SK-N-MC (cell line): ENCODE measurements at regions not wholly inside any gene's neighbourhood (a gene's known extent, or its start where the extent isn't known, plus 50 kb on each side); places are given as distances from the start of the nearest gene placed in this dataset.

Experiments used
- EZH2 ChIP-seq: fragments of 200-600 bp; sonication (generic); IDR thresholded peaks from one replicate; pipeline ENCODE4 v1.6.1; 2017; ENCODE audit warnings: antibody characterized with exemption
- FOXP2 ChIP-seq: optimal IDR thresholded peaks from 2 replicates; pipeline ENCODE3; 2011; ENCODE audit warnings: mild to moderate bottlenecking, moderate library complexity; ENCODE audit not compliant: insufficient read depth; ENCODE audit errors: extremely low read length, control extremely low read depth
- POLR2AphosphoS5 ChIP-seq: IDR thresholded peaks from 2 replicates; pipeline ENCODE4 v1.6.1; 2012; ENCODE audit warnings: mild to moderate bottlenecking, low read depth, low read length, borderline replicate concordance

DNA sequence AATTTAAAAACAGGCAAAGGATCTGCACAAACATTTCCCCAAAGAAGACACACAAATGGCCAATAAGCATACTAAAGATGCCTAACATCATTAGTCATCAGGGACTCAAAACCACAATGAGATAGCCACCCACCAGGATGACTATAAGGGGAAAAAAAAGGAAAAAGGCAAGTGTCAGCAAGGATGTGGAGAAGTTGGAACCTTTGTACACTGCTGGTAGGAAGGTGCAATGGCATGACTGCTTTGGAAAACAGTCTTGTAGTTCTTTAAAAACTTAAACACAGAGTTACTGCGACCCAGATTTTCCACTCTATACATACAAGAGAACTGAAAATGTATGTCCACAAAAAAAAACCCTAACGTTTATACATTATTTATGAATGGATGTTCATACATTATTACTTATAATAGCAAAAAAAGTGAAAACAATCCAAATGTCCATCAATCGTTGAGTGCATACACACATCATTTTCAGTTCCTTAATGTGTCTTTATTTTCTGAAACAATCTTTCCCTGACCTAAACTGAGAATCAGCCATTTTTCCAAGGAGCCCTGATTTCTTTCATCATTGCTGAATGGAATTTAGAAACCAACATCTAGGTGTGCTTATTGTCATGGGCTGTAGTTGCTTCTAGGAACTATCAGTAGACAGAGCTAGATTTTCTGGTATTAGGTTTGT lies 64.7 kb upstream of the TLK1 start:
- TF ChIP-seq EZH2 (no peak), POLR2AphosphoS5 (no peak), FOXP2 (no peak)
